ENCODE measurements at regions not wholly inside any gene's neighbourhood (a gene's known extent, or its start where the extent isn't known, plus 50 kb on each side); places are given as distances from the start of the nearest gene placed in this dataset.
A peak's percentile ranks its signal among the peaks of the same experiment; 100 is the strongest.

- no peak for DNase-seq
These were observed 139.6 kb upstream of the PELI1 start for GRCh38 chr2:64283641-64284361.

GRCh38 chr2:64284751-64285150, 140.5 kb upstream of the PELI1 start:
- DNase-seq, result no peak

GRCh38 chr2:64287202-64287740, 143.1 kb upstream of the PELI1 start:
- no peak for DNase-seq

- no peak for DNase-seq
These were observed 144.3 kb upstream of the PELI1 start for GRCh38 chr2:64288321-64289193.

GRCh38 chr2:64289251-64289650, 145.0 kb upstream of the PELI1 start:
- DNase-seq, result no peak

- DNase-seq, result no peak
These were observed 145.5 kb upstream of the PELI1 start for GRCh38 chr2:64289737-64290136.

- DNase-seq, result no peak
These were observed 147.0 kb upstream of the PELI1 start for GRCh38 chr2:64291181-64291580.

- DNase-seq, result no peak
These were observed 151.3 kb upstream of the PELI1 start for GRCh38 chr2:64295326-64296139.

- peak; percentile 83 for DNase-seq
These were observed 151.9 kb upstream of the PELI1 start for GRCh38 chr2:64296140-64296480.

- DNase-seq, result no peak
These were observed 152.6 kb upstream of the PELI1 start for GRCh38 chr2:64296695-64297346.

GRCh38 chr2:64298161-64298560, 153.9 kb upstream of the PELI1 start:
- DNase-seq, result no peak

- no peak for DNase-seq
These were observed 153.9 kb upstream of the LGALSL start for GRCh38 chr2:64300066-64300465.

- DNase-seq, result no peak
These were observed 150.7 kb upstream of the LGALSL start for GRCh38 chr2:64303250-64303649.

GRCh38 chr2:64307421-64307820, 146.5 kb upstream of the LGALSL start:
- no peak for DNase-seq

- DNase-seq, result no peak
These were observed 142.6 kb upstream of the LGALSL start for GRCh38 chr2:64311191-64311910.

- DNase-seq, result peak; percentile 73
These were observed 141.9 kb upstream of the LGALSL start for GRCh38 chr2:64311948-64312621.

GRCh38 chr2:64312622-64313397, 141.2 kb upstream of the LGALSL start:
- no peak for DNase-seq

- DNase-seq, result peak; percentile 27
These were observed 140.6 kb upstream of the LGALSL start for GRCh38 chr2:64313398-64313723.

- no peak for DNase-seq
These were observed 138.5 kb upstream of the LGALSL start for GRCh38 chr2:64315291-64315960.
